ENCODE measurements at regions not wholly inside any gene's neighbourhood (a gene's known extent, or its start where the extent isn't known, plus 50 kb on each side); places are given as distances from the start of the nearest gene placed in this dataset.

DNA sequence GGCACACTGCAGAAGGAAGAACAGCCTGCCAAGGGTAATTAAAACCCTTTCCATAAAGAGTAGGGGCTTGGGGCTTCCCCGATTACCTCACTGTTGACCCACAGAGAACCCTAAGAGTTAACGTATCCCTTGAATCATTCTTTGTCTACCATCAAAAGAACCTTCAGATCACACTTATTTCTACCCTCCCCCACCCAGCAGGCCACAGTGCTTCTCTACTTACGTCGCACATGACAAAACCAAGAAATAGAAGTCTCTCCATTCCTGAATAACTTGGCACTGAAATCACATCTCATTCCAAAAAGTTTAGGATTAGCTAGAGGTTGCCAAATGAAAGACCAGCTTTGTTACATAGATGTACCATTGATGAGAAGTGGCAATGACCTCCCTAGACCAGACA, 268.7 kb upstream of the GAS1 start:
- TF ChIP-seq EZH2 (IDR thresholded peaks at IDR 0.05; ENCODE audit: low read length), result no peak
- TF ChIP-seq, protein P1, sequence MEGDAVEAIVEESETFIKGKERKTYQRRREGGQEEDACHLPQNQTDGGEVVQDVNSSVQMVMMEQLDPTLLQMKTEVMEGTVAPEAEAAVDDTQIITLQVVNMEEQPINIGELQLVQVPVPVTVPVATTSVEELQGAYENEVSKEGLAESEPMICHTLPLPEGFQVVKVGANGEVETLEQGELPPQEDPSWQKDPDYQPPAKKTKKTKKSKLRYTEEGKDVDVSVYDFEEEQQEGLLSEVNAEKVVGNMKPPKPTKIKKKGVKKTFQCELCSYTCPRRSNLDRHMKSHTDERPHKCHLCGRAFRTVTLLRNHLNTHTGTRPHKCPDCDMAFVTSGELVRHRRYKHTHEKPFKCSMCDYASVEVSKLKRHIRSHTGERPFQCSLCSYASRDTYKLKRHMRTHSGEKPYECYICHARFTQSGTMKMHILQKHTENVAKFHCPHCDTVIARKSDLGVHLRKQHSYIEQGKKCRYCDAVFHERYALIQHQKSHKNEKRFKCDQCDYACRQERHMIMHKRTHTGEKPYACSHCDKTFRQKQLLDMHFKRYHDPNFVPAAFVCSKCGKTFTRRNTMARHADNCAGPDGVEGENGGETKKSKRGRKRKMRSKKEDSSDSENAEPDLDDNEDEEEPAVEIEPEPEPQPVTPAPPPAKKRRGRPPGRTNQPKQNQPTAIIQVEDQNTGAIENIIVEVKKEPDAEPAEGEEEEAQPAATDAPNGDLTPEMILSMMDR (optimal IDR thresholded peaks at IDR 0.05 in 1 of 3, IDR thresholded peaks at IDR 0.05 in 1 of 3, conservative IDR thresholded peaks at IDR 0.05 in 1 of 3; ENCODE audit: extremely low read depth in 1 of 3, insufficient read depth in 2 of 3, low read length in 3 of 3), result no peak
